ENCODE measurements at regions not wholly inside any gene's neighbourhood (a gene's known extent, or its start where the extent isn't known, plus 50 kb on each side); places are given as distances from the start of the nearest gene placed in this dataset.
"Not testable (repeated sequence)": the region's sequence is repeated elsewhere in the genome, so short reads cannot be mapped to it uniquely, and the experiment has no call there.

DNA sequence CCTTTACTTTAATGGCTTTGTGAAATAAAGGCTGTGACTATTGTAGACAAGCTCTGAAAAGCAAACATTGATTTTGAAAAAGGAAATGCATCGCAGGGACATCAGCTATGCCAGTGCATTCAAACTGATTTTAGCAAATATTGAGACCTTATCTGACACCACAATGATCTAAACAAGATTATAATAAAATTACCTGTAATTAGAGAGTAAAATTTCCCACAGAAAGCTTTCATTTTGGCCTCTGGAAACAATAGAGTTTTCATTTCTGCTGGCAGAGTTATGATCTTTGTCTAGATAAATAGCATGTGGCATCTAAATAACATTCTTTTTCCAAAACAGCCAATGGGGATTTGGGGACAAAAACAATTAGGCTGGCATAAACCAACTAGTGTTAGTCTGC, 650.4 kb upstream of the PRMT6 start:
- no peak for DNase-seq (ENCODE audit: low read depth in 2 of 2)

DNA sequence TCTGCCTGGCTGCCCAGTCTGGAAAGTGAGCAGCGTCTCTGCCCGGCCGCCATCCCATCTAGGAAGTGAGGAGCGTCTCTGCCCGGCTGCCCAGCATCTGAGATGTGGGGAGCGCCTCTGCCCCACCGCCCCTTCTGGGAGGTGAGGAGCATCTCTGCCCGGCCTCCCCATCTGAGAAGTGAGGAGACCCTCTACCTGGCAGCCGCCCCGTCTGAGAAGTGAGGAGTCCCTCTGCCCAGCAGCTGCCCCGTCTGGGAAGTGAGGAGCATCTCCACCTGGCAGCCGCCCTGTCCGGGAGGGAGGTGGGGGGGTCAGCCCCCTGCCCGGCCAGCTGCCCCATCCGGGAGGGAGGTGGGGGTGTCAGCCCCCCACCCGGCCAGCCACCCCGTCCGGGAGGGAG, 644.2 kb upstream of the PRMT6 start:
- DNase-seq (ENCODE audit: low read depth in 2 of 2), result not testable (repeated sequence)

DNA sequence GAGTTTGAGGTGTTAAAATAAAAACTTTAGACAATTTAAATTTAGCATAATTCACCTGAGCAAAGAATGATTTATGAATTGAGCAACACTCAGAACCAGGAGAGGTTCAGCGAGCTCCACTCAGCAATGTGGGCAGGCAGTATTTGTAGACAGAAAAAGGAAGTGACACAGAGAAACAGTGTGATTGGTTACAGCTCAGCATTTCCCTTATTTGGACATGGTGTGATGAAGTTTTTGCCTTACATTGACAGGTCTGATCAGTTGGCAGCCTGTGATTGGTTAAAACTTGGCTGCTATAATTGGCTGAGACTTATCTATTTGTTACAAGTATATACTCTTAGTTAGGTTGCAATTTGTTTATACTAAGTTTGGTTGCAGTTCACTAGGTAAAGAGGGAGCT, 621.2 kb upstream of the PRMT6 start:
- DNase-seq (ENCODE audit: low read depth in 2 of 2), result no peak

DNA sequence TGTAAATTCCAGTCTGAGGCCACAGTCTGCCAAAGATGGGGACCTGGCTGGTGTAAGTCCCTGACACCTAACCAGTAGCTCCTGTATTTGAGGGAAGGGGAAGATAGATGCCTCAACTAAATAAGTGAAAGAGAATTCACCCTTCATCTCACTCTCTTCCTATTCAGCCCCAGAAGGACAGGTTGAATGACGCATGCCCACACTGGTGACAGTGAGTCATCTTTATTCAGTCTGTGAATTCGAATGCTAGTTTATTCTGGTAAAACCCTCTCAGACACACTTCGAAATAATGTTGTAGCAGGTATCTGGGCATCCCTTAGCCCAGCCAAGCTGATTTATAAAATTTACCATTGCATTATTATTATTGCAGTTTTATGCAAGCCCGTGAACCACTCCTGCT, 617.0 kb upstream of the PRMT6 start:
- no peak for DNase-seq (ENCODE audit: low read depth in 2 of 2)

DNA sequence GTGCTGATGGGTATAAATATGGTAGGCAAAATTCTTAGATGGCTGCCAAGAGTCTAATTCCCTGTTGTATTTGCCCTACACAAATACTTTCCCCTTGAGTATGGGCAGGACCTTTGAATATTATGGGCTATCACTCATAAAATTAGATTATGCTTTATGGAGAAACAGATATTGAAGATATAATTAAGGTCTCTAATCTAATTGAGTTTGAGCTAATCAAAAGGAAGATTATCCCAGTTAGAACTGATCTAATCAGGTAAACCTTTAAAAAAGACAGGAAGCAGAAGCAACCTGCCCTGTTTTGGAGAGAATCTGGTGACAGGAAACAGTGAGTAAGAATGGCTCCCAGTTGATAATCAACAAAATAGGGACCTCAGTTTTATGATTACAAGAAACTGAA, 609.0 kb upstream of the PRMT6 start:
- no peak for DNase-seq (ENCODE audit: low read depth in 2 of 2)

DNA sequence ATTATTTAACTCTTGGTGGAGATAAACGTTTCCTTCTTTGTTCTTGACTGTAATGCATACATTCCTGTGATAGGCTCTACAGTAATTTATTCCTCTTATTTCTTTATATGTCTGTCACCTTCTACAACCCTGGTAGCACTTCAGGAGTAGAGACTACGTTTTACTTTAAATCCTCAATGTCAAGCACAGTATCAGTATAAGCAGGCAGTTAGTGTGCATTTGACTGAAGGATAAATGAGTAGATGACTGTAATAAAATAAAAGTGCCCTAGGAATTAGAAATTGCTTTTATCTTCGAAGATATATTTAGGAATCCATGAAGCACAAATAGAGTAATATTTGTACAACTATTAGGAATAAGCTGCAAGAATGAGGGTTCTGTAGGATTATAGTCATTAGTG, 599.6 kb upstream of the PRMT6 start:
- DNase-seq (ENCODE audit: low read depth in 2 of 2), result no peak

DNA sequence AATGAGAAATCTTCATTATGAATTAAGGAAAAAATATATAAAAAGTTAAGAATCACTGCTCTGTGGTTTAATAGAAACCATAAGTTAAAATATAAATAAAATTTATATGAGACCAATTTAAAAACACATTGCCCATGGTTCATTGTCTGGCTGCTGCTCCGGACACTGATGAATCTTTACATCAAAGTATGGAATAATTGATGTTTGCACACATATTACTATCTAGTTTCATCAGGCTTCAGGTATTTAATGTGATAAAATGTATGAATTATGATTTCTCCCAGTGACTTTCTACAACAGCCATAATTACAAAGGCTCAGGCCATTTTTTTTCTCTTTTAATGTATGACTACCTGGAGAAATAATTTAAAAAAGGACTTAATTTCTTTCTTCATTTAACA, 599.1 kb upstream of the PRMT6 start:
- no peak for DNase-seq (ENCODE audit: low read depth in 2 of 2)

DNA sequence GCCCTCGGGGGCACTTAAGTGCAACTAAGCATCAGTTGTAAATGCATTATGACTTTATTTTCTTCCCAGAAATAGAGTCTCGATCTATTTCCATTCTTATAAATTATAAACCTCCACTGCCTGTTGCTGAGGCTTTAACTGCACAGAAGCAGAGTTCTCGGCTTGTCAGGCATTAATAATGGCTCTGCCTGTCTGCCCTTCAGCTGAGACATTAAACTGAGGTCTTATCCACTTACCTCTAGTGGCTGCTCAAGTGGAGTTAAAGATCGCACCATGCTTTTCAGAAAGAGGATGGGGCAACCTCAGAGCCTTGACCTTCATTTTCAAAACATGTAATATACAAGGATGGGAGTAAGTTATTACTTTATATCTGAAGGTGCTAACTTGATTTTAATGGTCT, 597.6 kb upstream of the PRMT6 start:
- DNase-seq (ENCODE audit: low read depth in 2 of 2), result no peak

DNA sequence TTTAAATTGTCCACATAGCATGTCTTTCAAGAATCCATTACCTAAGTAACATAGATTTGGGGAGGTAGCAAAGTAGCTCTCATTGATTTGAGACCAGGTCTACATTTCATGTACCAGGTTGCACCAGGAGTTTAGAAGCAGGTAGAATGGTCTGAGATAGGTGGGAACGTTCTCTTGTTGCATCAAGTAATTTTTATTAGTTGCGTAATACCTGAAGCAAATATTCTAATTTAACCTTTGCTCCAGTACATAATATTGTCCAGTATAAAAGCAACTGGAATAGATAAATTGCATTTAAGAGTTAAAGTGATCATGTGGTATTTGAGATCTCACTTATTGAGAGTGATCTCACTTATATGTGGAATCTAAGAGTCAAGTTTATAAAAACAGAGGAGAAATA, 597.1 kb upstream of the PRMT6 start:
- no peak for DNase-seq (ENCODE audit: low read depth in 2 of 2)

DNA sequence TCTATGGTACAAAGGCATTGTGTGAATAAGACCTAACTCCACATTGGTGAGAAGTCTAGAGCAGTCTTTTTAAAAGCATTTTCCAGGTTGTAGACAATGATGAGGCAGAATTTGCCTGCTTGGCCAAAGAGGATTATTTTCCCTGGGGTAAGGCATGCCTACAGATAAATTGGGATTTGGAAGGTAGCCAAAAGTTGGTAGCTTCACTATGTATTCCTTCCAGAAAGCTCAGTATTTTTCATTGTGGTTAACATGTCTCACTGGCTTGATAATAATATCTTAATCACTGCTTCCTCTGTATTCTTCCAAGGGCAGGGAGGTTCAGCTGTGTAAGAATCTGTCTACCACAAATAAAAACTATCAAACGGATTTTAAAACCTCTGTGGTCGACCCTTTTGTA, 590.8 kb upstream of the PRMT6 start:
- peak in 1 of 2 experiments; percentile 3 for DNase-seq (ENCODE audit: low read depth in 2 of 2)

DNA sequence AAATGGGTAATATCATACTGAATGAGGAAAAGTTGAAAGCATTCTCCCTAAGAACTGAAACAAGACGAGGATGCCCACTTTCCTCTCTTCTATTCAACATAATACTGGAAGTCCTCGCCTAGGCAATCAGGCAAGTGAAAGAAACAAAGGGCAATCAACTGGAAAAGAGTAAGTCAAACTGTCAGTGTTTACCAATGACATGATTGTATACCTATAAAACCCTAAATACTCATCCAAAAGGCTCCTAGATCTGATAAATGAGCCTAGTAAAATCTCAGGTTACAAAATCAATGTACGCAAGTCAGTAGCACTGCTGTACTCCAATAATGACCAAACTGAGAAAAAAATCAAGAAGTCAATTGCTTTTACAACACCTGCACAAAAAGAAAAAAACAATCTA, 575.8 kb upstream of the PRMT6 start:
- no peak for DNase-seq (ENCODE audit: low read depth in 2 of 2)

DNA sequence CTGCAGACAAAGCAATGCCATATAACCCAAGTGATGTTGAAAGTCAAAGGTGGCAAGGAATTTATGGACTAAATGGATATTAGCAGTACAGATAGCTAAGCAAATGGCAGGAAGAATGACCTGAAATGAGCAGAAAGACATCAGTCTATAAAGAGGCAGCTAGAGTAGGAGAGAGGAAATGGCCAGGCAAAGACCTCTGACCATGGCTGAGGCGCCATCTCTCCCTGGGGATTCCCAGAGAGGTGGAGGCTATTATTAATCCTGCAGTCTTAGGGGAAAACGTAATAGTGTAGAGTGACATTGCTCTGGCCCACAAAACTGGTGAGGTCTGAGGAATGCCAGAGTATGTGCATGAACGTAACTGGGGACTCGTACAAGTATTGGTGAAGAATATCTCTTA, 563.6 kb upstream of the PRMT6 start:
- DNase-seq (ENCODE audit: low read depth in 2 of 2), result no peak

DNA sequence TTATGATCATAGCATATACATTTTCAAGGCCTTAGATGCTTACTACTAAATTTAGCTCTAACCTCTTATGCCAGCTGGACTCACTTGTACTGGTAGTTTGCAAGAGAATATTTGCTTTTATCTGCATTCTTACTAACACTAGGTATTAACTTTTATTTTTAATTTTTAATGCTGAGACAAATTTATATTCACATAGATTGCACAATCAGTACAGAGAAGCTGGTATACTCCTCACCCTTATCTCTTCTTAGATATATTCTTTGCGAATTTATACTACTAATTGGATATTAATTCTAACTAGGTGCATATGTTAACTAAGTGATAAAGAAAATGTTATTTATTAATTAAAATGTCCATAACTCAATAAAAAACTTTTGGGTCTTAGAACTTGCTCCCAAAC, 561.8 kb upstream of the PRMT6 start:
- DNase-seq (ENCODE audit: low read depth in 2 of 2), result no peak

DNA sequence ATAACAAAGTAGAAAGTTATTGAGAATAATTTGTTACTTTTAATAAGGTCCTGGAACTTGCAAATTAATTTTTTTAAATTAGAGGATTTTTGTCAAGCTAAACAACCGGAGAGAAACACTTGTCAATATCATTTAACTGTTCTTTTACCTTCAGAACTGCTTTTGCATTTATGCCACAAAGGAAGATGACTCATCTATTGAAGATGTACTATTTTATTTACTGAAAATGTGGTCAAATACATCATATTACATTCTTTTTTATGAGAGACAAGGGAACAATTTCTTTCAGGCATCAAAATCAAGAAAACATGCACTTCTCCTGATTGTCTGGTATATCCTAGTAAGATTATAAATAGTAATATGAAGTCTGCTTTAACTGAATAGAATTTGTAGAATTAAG, 558.2 kb upstream of the PRMT6 start:
- DNase-seq (ENCODE audit: low read depth in 2 of 2), result no peak

DNA sequence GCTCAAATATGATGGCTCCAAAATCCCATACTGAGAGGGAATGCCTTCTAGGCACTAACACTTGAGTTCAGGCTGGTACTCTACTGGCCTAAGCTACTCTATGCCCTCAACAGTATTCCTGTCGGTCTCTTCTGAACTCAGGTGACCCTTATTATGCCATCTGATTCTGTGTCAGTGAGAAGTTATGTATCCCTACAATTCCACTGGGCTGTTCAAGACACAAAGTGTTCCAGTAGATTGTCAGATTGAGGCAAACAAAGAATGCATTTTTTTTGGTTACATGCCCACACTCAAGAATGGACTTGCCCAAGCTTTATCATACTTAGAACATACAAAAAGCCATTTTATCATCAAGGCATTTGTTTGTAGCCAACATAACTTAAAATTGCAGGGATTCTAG, 553.8 kb upstream of the PRMT6 start:
- no peak for DNase-seq (ENCODE audit: low read depth in 2 of 2)

DNA sequence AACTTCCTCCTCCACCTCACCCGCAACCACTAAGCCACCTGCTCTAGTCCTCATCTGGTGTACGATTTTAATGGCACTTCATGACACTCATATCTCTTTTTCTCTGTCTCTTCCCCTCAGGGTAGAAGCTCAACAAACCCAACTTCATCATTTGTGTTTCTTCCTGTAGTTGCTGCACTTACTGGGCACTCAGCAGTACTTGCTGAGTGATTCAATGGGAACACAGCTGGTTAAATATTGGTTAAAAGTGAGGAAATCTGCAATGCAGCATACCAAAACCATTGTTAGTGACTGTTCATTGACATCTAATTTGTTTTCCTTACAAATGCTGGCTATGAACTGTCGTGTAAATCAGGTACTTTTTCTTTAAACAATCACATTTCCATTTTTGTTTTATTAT, 541.1 kb upstream of the PRMT6 start:
- DNase-seq (ENCODE audit: low read depth in 2 of 2), result no peak

DNA sequence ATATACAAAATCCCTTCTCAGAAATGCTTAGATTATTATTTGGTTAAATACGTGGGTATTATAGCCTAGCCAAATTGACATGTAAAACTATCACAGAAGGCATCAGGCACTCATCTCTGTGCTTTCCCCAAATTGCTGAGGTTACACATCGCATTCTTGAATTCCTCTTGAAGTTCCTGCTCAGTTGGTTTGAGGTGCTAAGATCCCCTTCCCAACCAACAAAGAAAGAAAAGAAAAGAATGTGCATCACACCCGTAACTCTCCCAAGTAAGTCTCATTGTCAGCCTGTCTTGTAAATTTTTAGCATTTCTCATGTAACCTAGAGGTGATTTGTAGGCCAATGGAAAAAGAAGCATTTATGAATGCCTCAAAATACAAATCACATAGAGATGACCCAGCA, 539.2 kb upstream of the PRMT6 start:
- DNase-seq (ENCODE audit: low read depth in 2 of 2), result no peak

DNA sequence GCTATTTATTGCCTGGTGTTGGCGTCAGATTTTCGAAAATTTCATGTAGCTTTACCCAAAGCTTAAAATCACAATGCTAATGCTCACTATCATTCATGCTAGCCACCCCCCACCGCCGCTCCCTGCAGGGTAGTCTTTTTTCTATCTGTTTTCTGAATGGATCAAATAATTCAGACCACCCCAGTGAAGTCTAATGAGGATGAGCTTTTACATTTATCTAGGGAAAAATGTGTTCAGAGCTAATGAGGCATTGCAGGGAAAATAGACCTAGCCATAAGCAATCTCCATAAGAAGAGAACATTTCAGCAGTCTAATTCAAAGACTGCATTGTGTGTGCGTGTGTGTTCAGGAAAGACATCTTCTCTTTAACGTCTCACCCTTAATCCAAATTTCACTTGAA, 533.0 kb upstream of the PRMT6 start:
- DNase-seq (ENCODE audit: low read depth in 2 of 2), result no peak

DNA sequence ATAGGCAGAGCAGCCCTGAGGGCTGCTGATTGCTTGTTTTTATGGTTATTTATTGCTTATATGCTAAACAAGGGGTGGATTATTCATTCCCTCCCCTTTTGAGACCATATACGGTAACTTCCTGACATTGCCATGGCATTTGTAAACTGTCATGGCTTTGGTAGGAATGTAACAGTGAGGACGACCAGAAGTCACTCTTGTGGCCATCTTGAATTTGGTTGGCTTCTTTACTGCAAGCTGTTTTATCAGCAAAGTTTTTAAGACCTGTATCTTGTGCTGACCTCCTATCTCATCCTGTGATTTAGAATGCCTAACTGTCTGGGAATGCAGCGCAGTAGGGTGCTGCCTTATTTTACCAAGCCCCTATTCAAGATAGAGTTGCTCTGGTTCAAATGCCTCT, 531.8 kb upstream of the PRMT6 start:
- no peak for DNase-seq (ENCODE audit: low read depth in 2 of 2)

DNA sequence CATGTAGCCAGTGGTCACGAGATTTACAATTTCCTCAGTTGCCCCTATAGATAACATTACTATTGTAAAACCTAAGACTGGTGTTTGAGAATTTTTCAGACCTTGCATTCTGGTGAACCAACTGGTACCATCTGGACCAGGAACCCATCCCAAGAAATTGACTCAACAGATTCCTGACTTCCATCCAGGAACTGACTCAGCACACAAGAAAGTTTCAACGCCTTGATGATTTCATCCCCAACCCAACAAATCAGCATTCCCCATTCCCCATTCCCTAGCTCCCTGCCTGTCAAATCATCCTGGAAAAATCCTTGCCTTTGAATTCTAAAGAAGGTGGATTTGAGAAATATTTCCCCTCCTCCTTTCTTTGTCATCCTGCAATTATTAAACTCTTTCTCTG, 529.8 kb upstream of the PRMT6 start:
- DNase-seq (ENCODE audit: low read depth in 2 of 2), result peak; percentile 89 to 91

DNA sequence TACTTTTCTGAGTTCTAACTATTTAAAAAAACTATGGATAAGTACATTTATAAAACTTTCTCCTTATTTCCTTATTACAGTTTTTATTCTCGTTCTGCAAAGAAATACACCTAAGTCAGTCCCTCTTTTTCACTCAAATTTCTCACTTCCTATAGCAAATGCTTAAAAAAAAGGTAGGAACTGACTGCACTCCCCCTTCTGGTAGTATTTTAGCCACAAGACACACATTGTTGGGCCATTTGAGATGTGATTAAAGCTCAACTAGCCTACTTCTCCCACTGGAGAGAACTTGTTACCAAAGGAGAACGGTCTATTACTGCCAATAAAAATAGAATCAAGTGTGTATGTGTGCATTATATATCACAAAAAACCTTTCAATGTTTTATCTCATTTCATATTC, 521.9 kb upstream of the PRMT6 start:
- no peak for DNase-seq (ENCODE audit: low read depth in 2 of 2)

DNA sequence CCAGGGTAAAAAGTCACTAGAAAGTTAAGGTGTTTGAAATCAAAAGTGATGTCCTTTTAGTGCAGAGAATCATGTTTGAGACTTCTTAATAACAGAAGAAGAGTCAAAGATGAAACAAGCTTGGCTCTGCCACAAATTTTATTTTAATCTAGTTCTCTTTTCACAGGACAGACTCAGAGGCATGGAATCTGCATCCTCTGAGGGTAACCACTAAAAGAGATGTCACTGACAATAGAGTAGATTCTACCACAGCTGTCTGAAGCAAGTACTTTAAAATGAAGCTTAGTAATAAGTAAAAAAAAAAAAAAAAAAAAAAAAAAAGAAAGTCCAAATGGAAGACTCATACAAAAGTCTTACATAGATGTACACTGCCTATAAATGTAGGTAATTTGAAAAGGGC, 519.7 kb upstream of the PRMT6 start:
- DNase-seq (ENCODE audit: low read depth in 2 of 2), result peak; percentile 79 to 80

DNA sequence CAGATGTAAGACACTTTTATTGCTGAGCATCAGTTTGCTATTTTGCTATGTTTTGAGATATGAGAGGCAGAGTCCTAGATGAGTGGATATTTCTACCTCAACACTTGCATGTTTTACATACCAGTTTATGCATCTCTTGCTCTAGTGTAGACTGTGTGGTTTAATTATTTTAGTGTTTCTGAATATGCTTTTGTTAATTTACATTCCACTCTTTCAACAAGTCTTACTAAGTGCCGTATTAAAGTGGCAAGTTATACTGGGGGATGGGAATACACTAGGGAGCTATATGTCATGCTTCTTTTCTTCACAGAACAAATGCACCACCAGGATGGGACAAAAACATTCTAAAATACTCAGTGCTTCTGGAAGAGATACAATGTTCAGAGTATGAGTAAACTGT, 507.7 kb upstream of the PRMT6 start:
- peak; percentile 88 to 90 for DNase-seq (ENCODE audit: low read depth in 2 of 2)

DNA sequence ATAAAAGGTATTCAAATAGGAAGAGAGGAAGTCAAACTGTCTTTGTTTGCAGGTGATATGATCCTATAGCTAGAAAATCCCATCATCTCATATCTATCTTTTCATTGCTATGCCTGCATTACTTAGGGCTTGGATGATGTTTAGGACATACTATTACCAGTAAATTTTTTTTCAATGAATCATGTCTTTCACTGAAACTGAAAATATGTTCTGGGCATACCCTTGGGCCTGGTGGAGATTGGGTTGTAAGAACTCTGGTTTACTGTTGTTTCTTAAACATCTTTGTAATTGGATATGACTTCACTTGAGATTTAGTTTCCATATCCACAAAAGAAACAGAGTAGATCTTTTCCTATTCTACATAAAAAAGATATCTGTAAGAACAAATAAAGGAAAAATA, 502.2 kb upstream of the PRMT6 start:
- no peak for DNase-seq (ENCODE audit: low read depth in 2 of 2)

DNA sequence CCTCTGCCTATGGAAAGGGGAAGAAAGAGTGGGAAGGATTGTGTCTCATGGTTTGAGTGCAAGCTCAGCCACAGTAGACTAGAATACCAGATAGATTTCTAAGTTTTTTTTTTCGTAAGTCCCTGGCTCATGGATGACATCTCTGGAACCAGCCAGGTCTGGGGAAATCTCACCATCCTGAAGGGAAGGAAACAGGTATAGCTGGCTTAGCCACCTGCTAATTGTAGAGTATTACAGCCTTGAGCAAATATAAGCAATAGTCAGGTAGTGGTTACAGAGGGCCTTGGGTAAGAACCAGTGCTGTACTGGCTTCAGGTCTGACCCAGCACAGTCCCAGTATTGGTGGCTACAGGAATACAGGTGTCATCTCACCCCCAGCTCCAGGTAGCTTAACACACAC, 500.9 kb upstream of the PRMT6 start:
- DNase-seq (ENCODE audit: low read depth in 2 of 2), result no peak

Measured in fibroblast of skin of left quadriceps (primary cell).